ENCODE measurements at regions not wholly inside any gene's neighbourhood (a gene's known extent, or its start where the extent isn't known, plus 50 kb on each side); places are given as distances from the start of the nearest gene placed in this dataset.

DNA sequence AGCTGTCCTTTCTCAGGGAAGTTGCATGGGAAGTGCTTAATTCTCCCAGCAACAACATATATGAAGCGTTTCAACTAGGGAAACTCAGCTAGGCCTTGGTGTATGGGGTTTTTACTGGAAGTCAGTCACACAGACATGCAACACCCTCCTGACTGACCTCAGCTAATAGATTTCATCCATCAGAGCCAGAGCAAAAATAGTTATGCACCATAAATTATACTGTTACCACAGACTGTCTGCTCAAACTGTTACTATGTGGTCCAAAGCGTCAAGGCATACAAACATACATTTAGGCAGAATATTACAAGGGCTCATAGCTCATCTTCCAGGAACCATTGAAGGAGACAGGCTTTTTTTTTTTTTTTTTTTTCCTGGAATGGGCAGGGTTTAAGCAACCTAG is 417.9 kb downstream of the ANKRD7 start:
- Mint-ChIP-seq H3K4me3 (no peak overlapping the region), H3K4me1 (no peaks in the 10 kb centered on the region), H3K9me3 (ENCODE audit: low read depth) (no peaks in the 10 kb centered on the region), H3K27me3 (no peaks in the 10 kb centered on the region), H3K27ac (no peak overlapping the region), H3K36me3 (ENCODE audit: low read depth) (no peaks in the 10 kb centered on the region)
- ChIA-PET POLR2A (no interaction called here), CTCF (no interaction called here)
- intact Hi-C loops (cut with DNase I, micrococcal nuclease) = no loop called here
- ATAC-seq (no peak), DNase-seq (no peak)

DNA sequence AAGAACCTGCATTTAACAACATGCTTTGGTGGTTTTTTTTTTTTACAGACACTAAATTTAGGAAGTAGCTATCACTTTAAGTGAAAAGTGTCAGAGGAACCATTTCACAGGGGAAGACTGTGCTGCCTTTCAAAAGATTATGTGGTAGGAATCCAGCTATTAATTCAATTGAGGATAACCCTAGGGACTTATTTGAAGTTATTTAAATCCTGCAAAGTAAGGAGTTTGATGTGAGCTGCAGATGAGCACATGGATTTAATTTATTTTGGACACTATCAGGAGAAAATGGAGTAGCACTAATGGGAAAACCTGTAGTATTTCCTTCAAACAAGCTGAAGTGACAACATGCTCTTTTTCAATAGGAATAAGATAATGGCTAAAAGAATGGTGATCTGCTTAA is 419.8 kb downstream of the ANKRD7 start:
- CTCF ChIA-PET = no interaction called here
- DNase-seq = no peak
- H3K4me1 Mint-ChIP-seq = no peaks in the 10 kb centered on the region
- H3K4me3 Mint-ChIP-seq = no peak overlapping the region
- H3K36me3 Mint-ChIP-seq (ENCODE audit: low read depth) = no peaks in the 10 kb centered on the region
- intact Hi-C loops (cut with DNase I, micrococcal nuclease) = no loop called here
- POLR2A ChIA-PET = no interaction called here
- H3K9me3 Mint-ChIP-seq (ENCODE audit: low read depth) = no peaks in the 10 kb centered on the region
- no peak overlapping the region for H3K27ac Mint-ChIP-seq
- no peak for ATAC-seq
- H3K27me3 Mint-ChIP-seq = no peaks in the 10 kb centered on the region

DNA sequence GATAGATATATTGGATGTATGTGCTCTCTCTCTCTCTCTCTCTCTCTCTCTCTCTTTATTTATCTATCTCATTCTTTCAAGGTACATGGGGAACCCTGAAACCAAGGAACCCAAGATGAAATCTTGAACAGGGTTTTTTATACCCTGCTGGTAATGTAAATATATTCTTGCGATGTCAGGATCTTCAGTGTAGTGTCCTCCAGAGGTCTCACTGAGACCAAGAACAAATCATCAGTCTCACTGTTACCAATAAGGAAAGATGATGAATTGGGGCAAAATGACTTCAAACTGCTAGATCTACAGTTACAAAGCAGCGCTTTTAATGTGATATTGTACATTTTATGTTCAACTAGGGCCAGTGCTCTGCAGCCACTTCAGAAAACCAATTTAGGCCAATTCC is 423.5 kb downstream of the ANKRD7 start:
- ATAC-seq = no peak
- H3K4me3 Mint-ChIP-seq = no peak overlapping the region
- DNase-seq = no peak
- H3K27ac Mint-ChIP-seq = no peak overlapping the region
- ChIA-PET POLR2A (no interaction called here), CTCF (no interaction called here)
- no peaks in the 10 kb centered on the region for H3K36me3 Mint-ChIP-seq (ENCODE audit: low read depth)
- H3K27me3 Mint-ChIP-seq = no peaks in the 10 kb centered on the region
- intact Hi-C loops (cut with DNase I, micrococcal nuclease) = no loop called here
- H3K9me3 Mint-ChIP-seq (ENCODE audit: low read depth) = no peaks in the 10 kb centered on the region
- no peaks in the 10 kb centered on the region for H3K4me1 Mint-ChIP-seq

DNA sequence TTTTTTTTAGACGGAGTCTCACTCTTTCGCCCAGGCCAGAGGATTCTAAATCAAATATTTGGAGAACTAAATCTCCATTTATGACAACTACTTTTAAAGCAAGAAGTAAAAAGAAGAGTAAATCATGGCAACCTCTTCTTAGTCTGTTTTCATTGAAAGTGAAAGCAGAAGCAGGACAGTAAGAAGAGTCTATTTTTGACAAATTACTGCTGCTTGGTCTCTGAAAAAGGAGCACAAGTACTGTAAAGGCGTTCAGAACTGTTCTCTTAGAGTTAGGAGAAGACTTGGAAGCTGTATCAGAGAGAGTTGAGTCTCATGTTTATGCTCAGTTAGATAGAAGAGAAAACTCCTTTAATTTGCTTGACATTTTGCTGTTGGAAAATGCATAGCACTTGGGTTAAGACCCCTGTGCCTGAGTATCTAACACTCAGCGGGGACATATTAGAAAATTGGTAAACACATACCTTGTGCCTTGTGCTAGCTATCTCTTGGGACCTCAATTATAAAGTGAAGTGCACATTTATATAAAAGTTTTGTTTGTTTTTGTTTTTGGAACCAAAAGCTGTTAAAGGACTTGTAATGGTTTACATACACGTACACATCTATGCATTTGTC is 433.0 kb downstream of the ANKRD7 start:
- intact Hi-C loops (cut with DNase I, micrococcal nuclease) = no loop called here
- POLR2A ChIA-PET = no interaction called here
- Mint-ChIP-seq H3K9me3 (ENCODE audit: low read depth) (peaks cover 3% of the 10 kb centered on the region), H3K4me3 (no peak overlapping the region), H3K4me1 (no peaks in the 10 kb centered on the region), H3K27me3 (no peaks in the 10 kb centered on the region), H3K27ac (no peak overlapping the region), H3K36me3 (ENCODE audit: low read depth) (no peaks in the 10 kb centered on the region)
- no peak for DNase-seq
- CTCF ChIA-PET = no interaction called here
- no peak for ATAC-seq

DNA sequence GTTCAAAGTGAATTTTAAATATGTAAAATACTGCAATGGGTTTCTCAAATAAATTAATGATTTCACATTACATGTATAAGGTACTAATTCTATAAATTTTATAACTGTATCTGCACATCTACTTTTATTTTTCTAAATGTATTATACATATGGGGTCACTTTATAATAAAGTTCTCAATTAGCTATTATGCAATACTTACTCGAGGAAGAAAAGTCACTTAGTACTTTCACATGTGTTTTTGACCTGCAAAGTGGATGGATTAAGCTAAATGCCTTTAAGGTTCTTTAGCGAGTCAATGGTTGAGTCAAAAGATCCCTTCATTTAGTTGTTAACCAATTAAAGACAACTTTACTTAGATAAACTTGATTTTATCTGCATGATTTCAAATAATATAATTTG is 437.8 kb downstream of the ANKRD7 start:
- CTCF ChIA-PET = no interaction called here

DNA sequence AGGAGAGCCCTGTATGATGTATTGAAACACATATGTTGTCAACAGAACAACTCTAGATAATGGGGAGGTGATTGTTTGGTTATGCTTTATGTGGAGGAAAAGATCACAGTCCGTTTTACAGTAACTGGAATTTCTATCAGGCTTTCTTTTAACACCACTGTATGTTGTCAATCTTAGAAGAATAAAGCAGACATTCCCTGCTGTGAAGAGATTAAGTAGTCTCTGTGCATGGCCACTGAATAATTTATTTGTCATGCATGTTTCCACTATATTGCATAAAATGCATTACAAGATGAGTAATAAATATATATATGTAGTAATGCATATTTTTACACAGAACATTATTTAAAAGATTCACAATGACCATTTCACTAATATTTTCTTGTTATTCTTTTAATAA is 440.0 kb downstream of the ANKRD7 start:
- H3K27me3 Mint-ChIP-seq = no peaks in the 10 kb centered on the region

More for the DNA sequence above, 437.8 kb downstream of the ANKRD7 start:
- Mint-ChIP-seq H3K4me1 (no peaks in the 10 kb centered on the region), H3K36me3 (ENCODE audit: low read depth) (no peaks in the 10 kb centered on the region), H3K27me3 (no peaks in the 10 kb centered on the region), H3K27ac (no peak overlapping the region), H3K9me3 (ENCODE audit: low read depth) (peaks cover 3% of the 10 kb centered on the region), H3K4me3 (no peak overlapping the region)
- intact Hi-C loops (cut with DNase I, micrococcal nuclease) = no loop called here
- DNase-seq = no peak
- POLR2A ChIA-PET = no interaction called here
- ATAC-seq = no peak

DNA sequence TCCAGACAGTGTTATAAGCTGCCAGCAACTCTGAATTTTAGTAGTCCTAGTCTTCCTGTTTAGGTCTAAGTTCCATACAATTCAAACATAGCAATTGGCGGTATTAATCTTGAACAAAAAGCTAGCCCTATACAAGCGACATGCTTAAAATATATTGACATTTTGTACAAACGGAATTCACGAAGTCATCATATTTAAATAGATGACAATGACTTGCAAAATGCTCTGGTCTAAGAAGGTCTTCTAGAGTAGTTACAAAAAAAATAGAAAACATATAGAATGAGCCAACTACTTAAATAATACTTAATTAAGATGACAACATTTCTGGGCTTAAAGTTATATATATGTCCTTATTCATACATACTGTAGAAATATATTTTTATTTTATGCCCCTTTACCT is 446.6 kb downstream of the ANKRD7 start:
- DNase-seq = no peak
- no peak overlapping the region for H3K27ac Mint-ChIP-seq
- H3K27me3 Mint-ChIP-seq = no peaks in the 10 kb centered on the region
- CTCF ChIA-PET = no interaction called here
- no peaks in the 10 kb centered on the region for H3K36me3 Mint-ChIP-seq (ENCODE audit: low read depth)
- H3K4me3 Mint-ChIP-seq = no peak overlapping the region
- no peaks in the 10 kb centered on the region for H3K4me1 Mint-ChIP-seq
- no peak for ATAC-seq
- intact Hi-C loops (cut with DNase I, micrococcal nuclease) = no loop called here
- peaks cover 2% of the 10 kb centered on the region for H3K9me3 Mint-ChIP-seq (ENCODE audit: low read depth)
- POLR2A ChIA-PET = no interaction called here

More for the DNA sequence above, 440.0 kb downstream of the ANKRD7 start:
- no peak overlapping the region for H3K27ac Mint-ChIP-seq
- CTCF ChIA-PET = no interaction called here
- intact Hi-C loops (cut with DNase I, micrococcal nuclease) = no loop called here
- DNase-seq = no peak
- no peak for ATAC-seq
- no peak overlapping the region for H3K4me3 Mint-ChIP-seq
- H3K4me1 Mint-ChIP-seq = no peaks in the 10 kb centered on the region
- no peaks in the 10 kb centered on the region for H3K9me3 Mint-ChIP-seq (ENCODE audit: low read depth)
- H3K36me3 Mint-ChIP-seq (ENCODE audit: low read depth) = no peaks in the 10 kb centered on the region
- POLR2A ChIA-PET = no interaction called here

DNA sequence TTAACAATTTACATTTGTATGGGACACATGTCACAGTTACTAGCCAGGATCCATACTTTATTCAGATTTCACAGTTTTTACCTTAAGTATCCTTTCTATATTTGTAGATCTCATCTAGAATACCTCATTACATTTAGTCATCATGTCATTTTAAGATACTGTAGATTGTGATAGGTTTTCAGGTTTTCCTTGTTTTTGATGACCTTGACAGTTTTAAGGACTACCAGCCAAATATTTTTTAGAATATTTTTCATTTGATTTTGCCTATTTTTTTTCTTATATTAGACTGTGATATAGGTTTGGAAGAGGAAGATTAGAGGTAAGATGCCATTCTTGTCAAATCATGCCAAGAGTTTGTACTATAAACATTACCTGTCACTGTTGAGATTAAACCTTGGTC is 460.3 kb downstream of the ANKRD7 start:
- CTCF ChIA-PET = no interaction called here
- H3K36me3 Mint-ChIP-seq (ENCODE audit: low read depth) = no peaks in the 10 kb centered on the region
- DNase-seq (no peak), ATAC-seq (no peak)
- H3K27me3 Mint-ChIP-seq = no peaks in the 10 kb centered on the region
- intact Hi-C loops (cut with DNase I, micrococcal nuclease) = no loop called here
- POLR2A ChIA-PET = no interaction called here
- no peak overlapping the region for H3K27ac Mint-ChIP-seq
- H3K4me3 Mint-ChIP-seq = no peak overlapping the region
- no peaks in the 10 kb centered on the region for H3K4me1 Mint-ChIP-seq
- peaks cover 2% of the 10 kb centered on the region for H3K9me3 Mint-ChIP-seq (ENCODE audit: low read depth)

DNA sequence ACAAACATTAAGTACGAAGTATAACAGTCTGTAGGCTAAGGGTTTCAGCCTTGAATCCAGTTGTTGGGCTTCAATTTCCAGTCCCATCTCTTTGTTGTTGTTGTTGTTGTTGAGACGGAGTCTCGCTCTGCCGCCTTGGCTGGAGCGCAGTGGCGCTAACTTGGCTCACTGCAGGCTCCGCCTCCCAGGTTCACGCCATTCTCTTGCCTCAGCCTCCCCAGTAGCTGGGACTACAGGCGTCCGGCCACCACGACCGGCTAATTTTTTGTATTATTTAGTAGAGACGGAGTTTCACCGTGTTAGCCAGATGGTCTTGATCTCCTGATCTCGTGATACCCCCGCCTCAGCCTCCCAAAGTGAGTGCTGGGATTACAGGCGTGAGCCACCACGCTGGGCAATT is 464.9 kb downstream of the ANKRD7 start:
- Mint-ChIP-seq H3K9me3 (ENCODE audit: low read depth) (no peaks in the 10 kb centered on the region), H3K4me1 (no peaks in the 10 kb centered on the region), H3K4me3 (no peak overlapping the region), H3K36me3 (ENCODE audit: low read depth) (no peaks in the 10 kb centered on the region), H3K27me3 (no peaks in the 10 kb centered on the region), H3K27ac (no peak overlapping the region)
- no peak for DNase-seq
- intact Hi-C loops (cut with DNase I, micrococcal nuclease) = no loop called here
- ATAC-seq = no peak
- CTCF ChIA-PET = no interaction called here
- POLR2A ChIA-PET = no interaction called here

DNA sequence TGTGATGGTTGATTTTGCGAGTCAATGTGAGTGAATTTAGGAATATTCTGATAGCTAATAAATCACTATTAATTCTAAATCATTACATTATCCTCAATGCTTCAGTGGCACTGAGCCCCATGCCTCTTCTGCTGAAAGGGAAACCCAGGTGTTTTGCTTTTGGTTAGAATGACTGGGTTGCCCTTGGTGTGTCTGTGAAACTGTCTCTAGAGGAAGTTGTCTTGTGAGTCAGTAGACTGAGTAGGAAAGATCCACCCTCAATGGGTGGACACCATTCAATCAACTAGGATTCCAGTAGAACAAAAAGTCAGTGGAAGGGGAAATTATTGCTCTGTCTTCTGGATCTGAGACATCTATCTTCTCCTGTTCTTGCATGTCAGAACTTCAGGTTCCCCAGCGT is 472.4 kb downstream of the ANKRD7 start:
- no peaks in the 10 kb centered on the region for H3K27me3 Mint-ChIP-seq
- no peaks in the 10 kb centered on the region for H3K9me3 Mint-ChIP-seq (ENCODE audit: low read depth)
- DNase-seq (no peak), ATAC-seq (no peak)
- ChIA-PET CTCF (interaction anchor here (1.0 kb wide), 1 partner anchor 28 kb away, joined by 3 read pairs; no protein-coding TSS in a partner anchor), POLR2A (interaction anchor here (0.7 kb wide), 1 partner anchor 1405 kb away, joined by 4 read pairs; no protein-coding TSS in a partner anchor)
- H3K4me3 Mint-ChIP-seq = no peak overlapping the region
- H3K36me3 Mint-ChIP-seq (ENCODE audit: low read depth) = no peaks in the 10 kb centered on the region
- intact Hi-C loops (cut with DNase I, micrococcal nuclease) = no loop called here
- no peaks in the 10 kb centered on the region for H3K4me1 Mint-ChIP-seq
- H3K27ac Mint-ChIP-seq = no peak overlapping the region

DNA sequence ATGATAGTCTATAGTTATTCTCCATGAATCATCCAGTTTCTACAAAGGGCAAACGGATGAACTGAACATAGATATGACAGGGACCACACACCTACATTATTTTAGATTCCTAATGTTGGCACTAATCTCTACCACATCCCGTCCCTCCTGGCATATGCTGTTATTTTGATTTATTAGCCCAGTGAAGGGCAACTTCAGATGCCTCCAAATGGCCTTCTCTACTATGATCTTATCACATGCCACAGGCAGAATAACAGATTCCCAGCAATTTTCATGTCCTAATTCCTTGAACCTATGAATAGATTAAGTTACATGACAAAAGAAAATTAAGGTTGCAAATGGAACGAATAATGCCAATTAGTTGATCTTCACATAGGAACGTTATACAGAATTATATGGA is 474.7 kb downstream of the ANKRD7 start:
- ChIA-PET POLR2A (interaction anchor here (0.7 kb wide), 1 partner anchor 864 kb away, joined by 3 read pairs; no protein-coding TSS in a partner anchor), CTCF (no interaction called here)
- H3K36me3 Mint-ChIP-seq (ENCODE audit: low read depth) = no peaks in the 10 kb centered on the region
- ATAC-seq (no peak), DNase-seq (no peak)
- no peaks in the 10 kb centered on the region for H3K4me1 Mint-ChIP-seq
- intact Hi-C loops (cut with DNase I, micrococcal nuclease) = no loop called here
- H3K27ac Mint-ChIP-seq = no peak overlapping the region
- no peaks in the 10 kb centered on the region for H3K9me3 Mint-ChIP-seq (ENCODE audit: low read depth)
- no peak overlapping the region for H3K4me3 Mint-ChIP-seq
- H3K27me3 Mint-ChIP-seq = no peaks in the 10 kb centered on the region

DNA sequence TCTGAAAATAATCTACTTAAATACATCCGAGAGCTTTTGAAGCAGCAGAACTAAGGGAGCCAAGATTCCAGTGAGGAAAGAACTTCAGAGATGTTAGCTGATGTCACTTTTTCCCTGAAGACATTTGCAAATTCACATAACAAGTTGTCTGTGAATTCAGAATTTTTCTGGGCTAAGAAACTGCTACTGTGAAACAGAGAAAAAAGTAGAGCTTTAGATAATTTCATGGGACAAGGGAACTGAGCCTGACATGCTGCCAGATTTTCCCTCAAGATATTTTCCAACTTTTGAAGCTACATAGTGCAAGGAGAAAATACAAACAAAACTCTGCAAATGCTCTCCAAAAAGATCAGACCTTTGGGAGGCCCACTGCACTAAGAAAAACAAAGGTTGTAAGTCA is 484.2 kb downstream of the ANKRD7 start:
- ChIA-PET CTCF (no interaction called here), POLR2A (no interaction called here)
- DNase-seq = no peak
- H3K36me3 Mint-ChIP-seq (ENCODE audit: low read depth) = no peaks in the 10 kb centered on the region
- H3K4me3 Mint-ChIP-seq = no peak overlapping the region
- H3K4me1 Mint-ChIP-seq = no peaks in the 10 kb centered on the region
- intact Hi-C loops (cut with DNase I, micrococcal nuclease) = no loop called here
- ATAC-seq = no peak
- no peak overlapping the region for H3K27ac Mint-ChIP-seq
- H3K27me3 Mint-ChIP-seq = no peaks in the 10 kb centered on the region
- no peaks in the 10 kb centered on the region for H3K9me3 Mint-ChIP-seq (ENCODE audit: low read depth)

DNA sequence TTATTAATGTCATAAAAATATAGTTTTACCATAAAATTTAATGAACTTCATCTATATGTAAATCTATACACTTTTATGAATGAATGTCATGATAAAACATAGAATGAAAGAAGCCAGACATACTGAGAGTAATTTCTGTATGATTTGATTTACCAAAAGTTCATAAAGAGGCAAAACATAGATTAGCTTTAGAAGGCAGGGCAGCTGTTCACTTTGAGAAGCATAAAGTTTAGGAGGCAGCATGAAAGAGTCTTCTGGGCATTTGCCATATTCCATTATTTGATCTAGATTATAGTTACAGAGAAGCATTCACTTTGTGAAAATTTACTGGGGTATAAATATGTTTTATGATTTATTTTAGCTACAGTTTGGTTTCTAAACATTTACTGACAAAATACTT is 487.2 kb downstream of the ANKRD7 start:
- ATAC-seq (no peak), DNase-seq (no peak)
- no peak overlapping the region for H3K27ac Mint-ChIP-seq
- no peak overlapping the region for H3K4me3 Mint-ChIP-seq
- H3K27me3 Mint-ChIP-seq = no peaks in the 10 kb centered on the region
- CTCF ChIA-PET = no interaction called here
- intact Hi-C loops (cut with DNase I, micrococcal nuclease) = no loop called here
- no peaks in the 10 kb centered on the region for H3K9me3 Mint-ChIP-seq (ENCODE audit: low read depth)
- no peaks in the 10 kb centered on the region for H3K4me1 Mint-ChIP-seq
- no peaks in the 10 kb centered on the region for H3K36me3 Mint-ChIP-seq (ENCODE audit: low read depth)
- POLR2A ChIA-PET = no interaction called here

Data from activated CD4-positive, alpha-beta T cell treated with anti-CD3 and anti-CD28 coated beads for 36 hours (primary cell).